Heart right ventricle (tissue), 16 donors: ENCODE measurements at regions not wholly inside any gene's neighbourhood (a gene's known extent, or its start where the extent isn't known, plus 50 kb on each side); places are given as distances from the start of the nearest gene placed in this dataset.
A peak's percentile ranks its signal among the peaks of the same experiment; 100 is the strongest.

Experiments
- ATAC-seq, 8 donors: fragments of 200-7000 bp; cut with Tn5 transposase; one replicate each; pipeline ENCODE4 v1.9.1; 2020; ENCODE audit warnings: mild to moderate bottlenecking in 8 of 8, moderate library complexity in 8 of 8, moderate number of reproducible peaks in 1 of 8
- DNase-seq, 2 donors: peaks; one replicate each; pipeline ENCODE4 v3.0.0-alpha.2; 2020
- H3K27ac ChIP-seq, 10 donors: fragments of 200-600 bp; sonication (generic) in 2 of 10; one replicate each; pipeline versions ENCODE4 v1.5.0 to v1.8.0; 2020 to 2022; ENCODE audit warnings: mild to moderate bottlenecking in 3 of 10
- H3K27me3 ChIP-seq, 7 donors: fragments of 200-600 bp; one replicate each; pipeline ENCODE4 v1.8.0; 2021 to 2022; ENCODE audit warnings: mild to moderate bottlenecking in 2 of 7
- H3K36me3 ChIP-seq, 9 donors: fragments of 200-600 bp; sonication (generic) in 1 of 9; one replicate each; pipeline versions ENCODE4 v1.5.0 to v1.8.0; 2020 to 2022; ENCODE audit warnings: mild to moderate bottlenecking in 2 of 9
- H3K4me1 ChIP-seq, 9 donors: fragments of 200-600 bp; sonication (generic) in 1 of 9; one replicate each; pipeline versions ENCODE4 v1.5.0 to v1.8.0; 2020 to 2022; ENCODE audit warnings: mild to moderate bottlenecking in 4 of 9
- H3K4me3 ChIP-seq, 10 donors: fragments of 200-600 bp; sonication (generic) in 2 of 10; one replicate each; pipeline versions ENCODE4 v1.5.0 to v1.8.0; 2020 to 2022; ENCODE audit warnings: mild to moderate bottlenecking in 7 of 10, moderate library complexity in 2 of 10
- H3K9me3 ChIP-seq, 11 donors: fragments of 200-600 bp in 10 of 11; sonication (generic) in 2 of 11; one replicate each; pipeline versions ENCODE4 v1.5.0 to v1.8.0; 2013 to 2022; ENCODE audit warnings: mild to moderate bottlenecking in 2 of 11, control low read depth in 1 of 11, moderate library complexity in 1 of 11
- CTCF ChIP-seq, 9 donors: fragments of 200-600 bp; sonication (generic) in 2 of 9; IDR thresholded peaks; one replicate each; pipeline versions ENCODE4 v1.5.0 to v1.8.0; 2021 to 2022; ENCODE audit warnings: antibody characterized with exemption in 9 of 9, mild to moderate bottlenecking in 5 of 9, moderate library complexity in 1 of 9
- WGBS, 2 donors: extraction: QIAGEN DNeasy Blood & Tissue Kit; methylation state at CpG; one replicate each; pipeline ENCODE4 v1.1.7; 2013; ENCODE audit warnings: inconsistent platforms in 1 of 2; 5-methylcytosine and 5-hydroxymethylcytosine counted together
- intact Hi-C, 10 donors: fragments of 100-400 bp; cut with DNase I; formaldehyde crosslinking; loops; one replicate each; pipeline versions ENCODE4 v1.11.1 to v1.14.2; 2022
- donor health status: Arrhythmogenic right ventricular cardiomyopathy.
- donor health status: ischemic (EF 13 %, LVEDD 7.1; RV severe dilation, severe dysfunction).
- donor health status: healthy with polysubstance abuse.
- donor health status: DM: no; HTN: yes; CAD: no.
- donor health status: DM: no; HTN: no; CAD: no.
- donor health status: ischemic (EF 25% LVEDD 6.9; RV normal size, moderate dysfunction).
- donor health status: ischemic (EF 25% LVEDD 5.7; RV mildly dilated, moderate dysfunction).
- donor health status: healthy.
- donor health status: DM: yes; HTN: yes; CAD: no.
- donor health status: Ischemic cardiomyopathy.
- donor health status: ischemic (EF 35%, LVEDD 5.7; RV mildly dilated, moderate dysfunction).
- donor health status: nonischemic (EF 11% LVEDD 7.7; RV severe dilation, severe dysfunction).
- donor health status: DM: yes; HTN: yes; CAD: no.
- donor health status: PGD.
- donor health status: ischemic (EF 29% LVEDD 5.4; RV normal size, mild dysfunction).
- donor health status: nonischemic (EF 23%, LVEDD 6.1; RV moderate dilation, normal function).

GRCh38 chr20:50273601-50274491, 83.2 kb downstream of the CEBPB start:
- H3K36me3 ChIP-seq, result no peaks in the 10 kb centered on the region
- WGBS, 2 donors, result 80 to 88% methylated on average over 19 of the region's 19 CpGs
- peaks cover 5 to 88% (median 16%) of the 10 kb centered on the region in 9 donors for H3K4me1 ChIP-seq
- no peaks in the 10 kb centered on the region for H3K9me3 ChIP-seq
- peak overlapping the region in 5 of 10 donors; percentile 28 to 96 (median 47) for H3K27ac ChIP-seq
- intact Hi-C loops, result loop anchor here in 3 of 10 donors (10.0 kb wide), 2 partner anchors 79 to 181 kb away; partner anchors contain the start of gene CEBPB (in 1 of the 3)
- H3K27me3 ChIP-seq, result no peaks in the 10 kb centered on the region
- no peak overlapping the region for H3K4me3 ChIP-seq
- TF ChIP-seq CTCF (IDR thresholded peaks at IDR 0.05), result no peak
- DNase-seq (no peak), ATAC-seq (no peak)

GRCh38 chr20:50274570-50275430, 84.2 kb downstream of the CEBPB start:
- TF ChIP-seq CTCF (IDR thresholded peaks at IDR 0.05), result no peak
- DNase-seq (peak; percentile 64 to 70), ATAC-seq (peak; percentile 6 to 64 (median 44))
- Histone ChIP-seq H3K36me3 (no peaks in the 10 kb centered on the region), H3K27ac (peak overlapping the region in 5 of 10 donors; percentile 28 to 96 (median 36)), H3K4me3 (no peak overlapping the region), H3K9me3 (no peaks in the 10 kb centered on the region), H3K27me3 (no peaks in the 10 kb centered on the region), H3K4me1 (peaks cover 7 to 90% (median 23%) of the 10 kb centered on the region in 9 donors)
- WGBS, 2 donors, result 79 to 80% methylated on average over 21 of the region's 21 CpGs
- intact Hi-C loops, result loop anchor here in 6 of 10 donors (5.0 to 10.0 kb wide), 4 partner anchors 43 to 180 kb away; partner anchors contain the start of gene CEBPB (in 3 of the 6)

- no peak for TF ChIP-seq CTCF (IDR thresholded peaks at IDR 0.05)
- peak overlapping the region in 5 of 10 donors; percentile 25 to 96 (median 36) for H3K27ac ChIP-seq
- no peak for DNase-seq
- H3K27me3 ChIP-seq, result no peaks in the 10 kb centered on the region
- peaks cover 7 to 81% (median 23%) of the 10 kb centered on the region in 9 donors for H3K4me1 ChIP-seq
- ATAC-seq, result no peak
- H3K36me3 ChIP-seq, result no peaks in the 10 kb centered on the region
- peak overlapping the region in 1 of 10 donors; percentile 42 for H3K4me3 ChIP-seq
- intact Hi-C loops, result loop anchor here in 6 of 10 donors (5.0 to 10.0 kb wide), 4 partner anchors 41 to 178 kb away; partner anchors contain the start of gene CEBPB (in 3 of the 6)
- H3K9me3 ChIP-seq, result no peaks in the 10 kb centered on the region
- 86 to 92% methylated on average over 19 of the region's 19 CpGs for WGBS, 2 donors
These were observed 85.8 kb downstream of the CEBPB start for GRCh38 chr20:50276119-50277063.
